Pancreas (tissue), 10 donors: ENCODE measurements at regions not wholly inside any gene's neighbourhood (a gene's known extent, or its start where the extent isn't known, plus 50 kb on each side); places are given as distances from the start of the nearest gene placed in this dataset.

Source experiments
- ATAC-seq, 4 donors: fragments of 200-7000 bp; cut with Tn5 transposase; one replicate each; pipeline versions ENCODE4 v1.8.0 to v1.9.1; 2020; ENCODE audit warnings: mild to moderate bottlenecking in 4 of 4, moderate library complexity in 4 of 4
- DNase-seq, 6 donors: peaks; one replicate each; pipeline ENCODE4 v3.0.0-alpha.2; 2020
- FAIRE-seq: peaks from 2 replicates; lab custom pipeline; 2012; peaks lifted over from hg19 to GRCh38; lab: Jason Lieb, UNC
- H3K27ac ChIP-seq, 4 donors: fragments of 200-600 bp; sonication (generic); 1 replicate in 3 of 4; 2 replicates in 1 of 4; pipeline versions ENCODE4 v1.5.0 to v1.8.0; 2020
- H3K27me3 ChIP-seq, 4 donors: fragments of 200-600 bp; one replicate each; pipeline ENCODE4 v1.8.0; 2021
- H3K36me3 ChIP-seq, 3 donors: fragments of 200-600 bp; sonication (generic) in 1 of 3; one replicate each; pipeline versions ENCODE4 v1.5.0 to v1.8.0; 2020 to 2021
- H3K4me1 ChIP-seq, 3 donors: fragments of 200-600 bp; one replicate each; pipeline ENCODE4 v1.8.0; 2021
- H3K4me3 ChIP-seq, 4 donors: fragments of 200-600 bp; sonication (generic) in 2 of 4; one replicate each; pipeline versions ENCODE4 v1.5.0 to v1.8.0; 2020 to 2021
- H3K9me3 ChIP-seq, 4 donors: fragments of 200-600 bp; one replicate each; pipeline ENCODE4 v1.8.0; 2021
- CTCF ChIP-seq, 4 donors: fragments of 200-600 bp; sonication (generic) in 3 of 4; IDR thresholded peaks; one replicate each; pipeline versions ENCODE4 v1.5.0 to v1.8.0; 2021; ENCODE audit warnings: antibody characterized with exemption in 4 of 4
- WGBS, 2 donors: extraction: QIAGEN DNeasy Blood & Tissue Kit; methylation state at CpG; one replicate each; pipeline ENCODE4 v1.1.7; 2013; 5-methylcytosine and 5-hydroxymethylcytosine counted together
- intact Hi-C, 3 donors: fragments of 100-400 bp; cut with DNase I; formaldehyde crosslinking; loops; one replicate each; pipeline versions ENCODE4 v1.11.1 to v1.14.2; 2022
- donor health status: healthy with polysubstance abuse.
- donor health status: DM: no; HTN: no; CAD: no; lungs with moderate emphysema.
- donor health status: DM: no; HTN: no; CAD: no.
- donor health status: control.
- donor health status: control.
- donor health status: Bipolar disorder and iron deficiency.
- donor health status: DM: yes; HTN: yes; CAD: no.
- donor health status: DM: no; HTN: no; CAD: no.
- donor health status: DM: no; HTN: no; CAD: no.
- donor health status: DM: yes; HTN: yes; CAD: no.

GRCh38 chr6:126227833-126228702 lies 111.8 kb upstream of the CENPW start:
- no peaks in the 10 kb centered on the region for H3K27me3 ChIP-seq
- no peaks in the 10 kb centered on the region for H3K4me1 ChIP-seq
- DNase-seq (no peak), ATAC-seq (no peak), FAIRE-seq (no peak)
- intact Hi-C loops, result no loop called here
- H3K36me3 ChIP-seq, result no peaks in the 10 kb centered on the region
- no peaks in the 10 kb centered on the region for H3K9me3 ChIP-seq
- H3K4me3 ChIP-seq, result no peak overlapping the region
- WGBS, 2 donors, result 65 to 69% methylated on average over 11 of the region's 11 CpGs
- no peak for TF ChIP-seq CTCF (IDR thresholded peaks at IDR 0.05)
- H3K27ac ChIP-seq, result no peak overlapping the region

GRCh38 chr6:126232671-126233070 lies 107.2 kb upstream of the CENPW start:
- no peak overlapping the region for H3K27ac ChIP-seq
- no peaks in the 10 kb centered on the region for H3K4me1 ChIP-seq
- no peaks in the 10 kb centered on the region for H3K36me3 ChIP-seq
- no peak for TF ChIP-seq CTCF (IDR thresholded peaks at IDR 0.05)
- intact Hi-C loops, result no loop called here
- WGBS, 2 donors, result 60 to 77% methylated on average over 2 of the region's 2 CpGs
- FAIRE-seq, result no peak
- H3K4me3 ChIP-seq, result no peak overlapping the region
- ATAC-seq, result no peak
- no peak for DNase-seq
- H3K27me3 ChIP-seq, result no peaks in the 10 kb centered on the region
- H3K9me3 ChIP-seq, result no peaks in the 10 kb centered on the region

GRCh38 chr6:126233192-126233591 lies 106.7 kb upstream of the CENPW start:
- no peaks in the 10 kb centered on the region for H3K36me3 ChIP-seq
- H3K9me3 ChIP-seq, result no peaks in the 10 kb centered on the region
- DNase-seq (no peak), ATAC-seq (no peak), FAIRE-seq (no peak)
- no peak overlapping the region for H3K27ac ChIP-seq
- no peak overlapping the region for H3K4me3 ChIP-seq
- no peaks in the 10 kb centered on the region for H3K4me1 ChIP-seq
- intact Hi-C loops, result no loop called here
- WGBS, 2 donors, result 94 to 100% methylated on average over 1 of the region's 1 CpG
- no peak for TF ChIP-seq CTCF (IDR thresholded peaks at IDR 0.05)
- H3K27me3 ChIP-seq, result no peaks in the 10 kb centered on the region

GRCh38 chr6:126235363-126235762 lies 104.6 kb upstream of the CENPW start:
- intact Hi-C loops, result no loop called here
- no peak overlapping the region for H3K27ac ChIP-seq
- no peak overlapping the region for H3K4me3 ChIP-seq
- no peaks in the 10 kb centered on the region for H3K27me3 ChIP-seq
- H3K4me1 ChIP-seq, result no peaks in the 10 kb centered on the region
- no peak for TF ChIP-seq CTCF (IDR thresholded peaks at IDR 0.05)
- H3K36me3 ChIP-seq, result no peaks in the 10 kb centered on the region
- 97% methylated on average over 1 of the region's 1 CpG for WGBS, 2 donors
- FAIRE-seq (no peak), ATAC-seq (no peak), DNase-seq (no peak)
- no peaks in the 10 kb centered on the region for H3K9me3 ChIP-seq

- Histone ChIP-seq H3K36me3 (no peaks in the 10 kb centered on the region), H3K27me3 (no peaks in the 10 kb centered on the region), H3K4me1 (no peaks in the 10 kb centered on the region), H3K9me3 (no peaks in the 10 kb centered on the region), H3K4me3 (no peak overlapping the region), H3K27ac (no peak overlapping the region)
- no peak for TF ChIP-seq CTCF (IDR thresholded peaks at IDR 0.05)
- DNase-seq, result no peak
- intact Hi-C loops, result no loop called here
- ATAC-seq, result no peak
- no peak for FAIRE-seq
- 62 to 77% methylated on average over 1 of the region's 1 CpG for WGBS, 2 donors
These were observed 94.8 kb upstream of the CENPW start for GRCh38 chr6:126245077-126245476.
